HL-60 (cell line): ENCODE measurements at regions not wholly inside any gene's neighbourhood (a gene's known extent, or its start where the extent isn't known, plus 50 kb on each side); places are given as distances from the start of the nearest gene placed in this dataset.

Source experiments
- DNase-seq, 2 experiments: peaks; one replicate each; pipeline ENCODE4 v3.0.0-alpha.2; 2010 to 2020; ENCODE audit warnings: low read depth in 1 of 2, low spot score in 1 of 2
- H3K27ac ChIP-seq: fragments of 250-450 bp; sonication (Bioruptor Pico); replicated peaks from 2 replicates; pipeline ENCODE4 v1.5.1; 2020; ENCODE audit warnings: mild to moderate bottlenecking, moderate library complexity
- H3K27me3 ChIP-seq: fragments of 250-450 bp; sonication (Bioruptor Pico); 2 replicates; pipeline ENCODE4 v1.5.1; 2021; ENCODE audit warnings: mild to moderate bottlenecking, moderate library complexity; ENCODE audit not compliant: insufficient read depth, poor library complexity, severe bottlenecking
- H3K4me3 ChIP-seq: replicated peaks from 2 replicates; pipeline ENCODE4 v1.5.1; 2011; ENCODE audit warnings: mild to moderate bottlenecking, control low read depth, low read length; ENCODE audit not compliant: insufficient read depth
- CTCF ChIP-seq: IDR thresholded peaks from one replicate; pipeline ENCODE4 v1.5.1; 2011; ENCODE audit warnings: low read length, control low read depth, inconsistent platforms; ENCODE audit not compliant: insufficient read depth
- GABPA ChIP-seq: IDR thresholded peaks from 2 replicates; pipeline ENCODE4 v1.6.1; 2012; ENCODE audit warnings: low read depth
- POLR2AphosphoS5 ChIP-seq: IDR thresholded peaks from 2 replicates; pipeline ENCODE4 v1.6.1; 2012; ENCODE audit warnings: low read depth
- REST ChIP-seq: IDR thresholded peaks from 2 replicates; pipeline ENCODE4 v1.6.1; 2012; ENCODE audit warnings: low read depth; ENCODE audit not compliant: insufficient replicate concordance
- SPI1 ChIP-seq: IDR thresholded peaks from 2 replicates; pipeline ENCODE4 v1.6.1; 2012; ENCODE audit warnings: low read depth, mild to moderate bottlenecking, borderline replicate concordance

- no peak overlapping the region for H3K27ac ChIP-seq
- no peak overlapping the region for H3K4me3 ChIP-seq
- DNase-seq, result no peak
- no peaks in the 10 kb centered on the region for H3K27me3 ChIP-seq
- no peak for TF ChIP-seq SPI1
- no peak for TF ChIP-seq REST
- no peak for TF ChIP-seq CTCF
- TF ChIP-seq GABPA, result no peak
- TF ChIP-seq POLR2AphosphoS5, result no peak
These were observed 141.7 kb upstream of the MBNL1 start for GRCh38 chr3:152127058-152127457.

GRCh38 chr3:152128356-152128755, 140.4 kb upstream of the MBNL1 start:
- no peak for TF ChIP-seq CTCF
- TF ChIP-seq GABPA, result no peak
- TF ChIP-seq POLR2AphosphoS5, result no peak
- TF ChIP-seq REST, result no peak
- TF ChIP-seq SPI1, result no peak
- Histone ChIP-seq H3K27me3 (no peaks in the 10 kb centered on the region), H3K4me3 (no peak overlapping the region), H3K27ac (no peak overlapping the region)
- no peak for DNase-seq

- no peaks in the 10 kb centered on the region for H3K27me3 ChIP-seq
- no peak overlapping the region for H3K4me3 ChIP-seq
- H3K27ac ChIP-seq, result no peak overlapping the region
- DNase-seq, result no peak
- no peak for TF ChIP-seq SPI1
- no peak for TF ChIP-seq POLR2AphosphoS5
- TF ChIP-seq GABPA, result no peak
- no peak for TF ChIP-seq CTCF
- TF ChIP-seq REST, result no peak
These were observed 129.1 kb upstream of the MBNL1 start for GRCh38 chr3:152139651-152140050.
